GM23248 (cell line): ENCODE measurements at regions not wholly inside any gene's neighbourhood (a gene's known extent, or its start where the extent isn't known, plus 50 kb on each side); places are given as distances from the start of the nearest gene placed in this dataset.

Experiments
- EZH2 ChIP-seq: fragments of 200-600 bp; sonication (generic); IDR thresholded peaks from 2 replicates; pipeline ENCODE4 v1.6.1; 2018; ENCODE audit warnings: antibody characterized with exemption, mild to moderate bottlenecking; ENCODE audit not compliant: insufficient read depth, poor library complexity, severe bottlenecking
- EZH2phosphoT487 ChIP-seq: fragments of 200-600 bp; sonication (generic); IDR thresholded peaks from 2 replicates; pipeline ENCODE4 v1.6.1; 2018; ENCODE audit warnings: antibody characterized with exemption, moderate library complexity, mild to moderate bottlenecking, low read depth; ENCODE audit not compliant: insufficient read depth

GRCh38 chr6:23414051-23414445 is 712.0 kb upstream of the NRSN1 start:
- TF ChIP-seq EZH2 = no peak
- TF ChIP-seq EZH2phosphoT487 = no peak
